PC-3 (cell line): ENCODE measurements at regions not wholly inside any gene's neighbourhood (a gene's known extent, or its start where the extent isn't known, plus 50 kb on each side); places are given as distances from the start of the nearest gene placed in this dataset.

Experiments
- ATAC-seq: fragments of 200-7000 bp; cut with Tn5 transposase; 2 replicates; pipeline ENCODE4 v1.9.1; 2020; ENCODE audit warnings: mild to moderate bottlenecking, moderate library complexity
- BruUV-seq: library from RNA; stranded (reverse); fragments of 400-500 nt; replicated peaks from 2 replicates; lab custom pipeline; 2021; lab: Mats Ljungman, UMichigan
- CTCF ChIA-PET: fragments of 300-600 bp; sonication (Branson Sonifier 250); formaldehyde crosslinking; loops from one replicate; lab custom pipeline; 2022; ENCODE audit warnings: antibody characterized with exemption; lab: Charles Lee
- POLR2A ChIA-PET: fragments of 300-600 bp; sonication (Branson Sonifier 250); formaldehyde crosslinking; loops from one replicate; lab custom pipeline; 2022; ENCODE audit warnings: antibody characterized with exemption; ENCODE audit not compliant: unreplicated experiment; lab: Charles Lee
- DNase-seq: peaks from one replicate; pipeline ENCODE4 v3.0.0-alpha.2; 2015
- H2AFZ ChIP-seq: fragments of 300-600 bp; sonication (generic); 2 replicates; pipeline ENCODE4 v1.6.0; 2016; ENCODE audit warnings: antibody characterized with exemption, low read length
- H3F3A ChIP-seq: fragments of 300-600 bp; sonication (generic); one replicate; pipeline ENCODE4 v1.6.0; 2017; ENCODE audit warnings: antibody characterized with exemption, low read length, control low read depth, mild to moderate bottlenecking; ENCODE audit not compliant: unreplicated experiment
- H3K27ac ChIP-seq: fragments of 300-600 bp; sonication (generic); 2 replicates; pipeline ENCODE4 v1.5.1; 2016; ENCODE audit warnings: mild to moderate bottlenecking, low read length
- H3K27me3 ChIP-seq: fragments of 300-600 bp; sonication (generic); 2 replicates; pipeline ENCODE4 v1.6.1; 2016; ENCODE audit warnings: low read length, mixed read lengths
- H3K36me3 ChIP-seq: fragments of 300-600 bp; sonication (generic); 2 replicates; pipeline ENCODE4 v1.6.1; 2016; ENCODE audit warnings: low read depth, mixed run types, low read length, mixed read lengths
- H3K4me1 ChIP-seq: fragments of 300-600 bp; sonication (generic); 2 replicates; pipeline ENCODE4 v1.5.1; 2016; ENCODE audit warnings: low read length; ENCODE audit not compliant: insufficient read depth
- H3K4me2 ChIP-seq: fragments of 300-600 bp; sonication (generic); 2 replicates; pipeline ENCODE4 v1.6.0; 2016; ENCODE audit warnings: low read length
- H3K4me3 ChIP-seq: fragments of 300-600 bp; sonication (generic); 2 replicates; pipeline ENCODE4 v1.5.1; 2016; ENCODE audit warnings: mild to moderate bottlenecking, low read length, mixed read lengths
- H3K79me2 ChIP-seq: fragments of 300-600 bp; sonication (generic); 2 replicates; pipeline ENCODE4 v1.6.1; 2017; ENCODE audit warnings: low read length, mixed read lengths
- H3K9ac ChIP-seq: fragments of 300-600 bp; sonication (generic); 2 replicates; pipeline ENCODE4 v1.6.0; 2016; ENCODE audit warnings: mild to moderate bottlenecking, low read length
- H3K9me2 ChIP-seq: fragments of 300-600 bp; sonication (generic); replicated peaks from 2 replicates; pipeline ENCODE4 v1.6.1; 2016; ENCODE audit warnings: mixed run types, low read length, mixed read lengths
- H3K9me3 ChIP-seq: fragments of 300-600 bp; sonication (generic); 2 replicates; pipeline ENCODE4 v1.6.1; 2016; ENCODE audit warnings: low read length, mixed read lengths
- H4K20me1 ChIP-seq: fragments of 300-600 bp; sonication (generic); 2 replicates; pipeline ENCODE4 v1.6.1; 2016; ENCODE audit warnings: low read length, mixed read lengths
- EZH2 ChIP-seq: fragments of 300-600 bp; sonication (generic); IDR thresholded peaks from one replicate; pipeline ENCODE4 v1.6.1; 2017; ENCODE audit warnings: antibody characterized with exemption, mild to moderate bottlenecking, low read length; ENCODE audit not compliant: unreplicated experiment
- EZH2phosphoT487 ChIP-seq: fragments of 300-600 bp; sonication (generic); IDR thresholded peaks from 2 replicates; pipeline ENCODE4 v1.6.1; 2018; ENCODE audit warnings: mild to moderate bottlenecking, antibody characterized with exemption, low read length, borderline replicate concordance
- intact Hi-C: fragments of 100-400 bp; cut with micrococcal nuclease; formaldehyde crosslinking; loops from 2 replicates; pipeline ENCODE4 v1.9.0; 2023
- TF ChIP-seq, protein P1 (sequence below): fragments of 300-600 bp; sonication (generic); conservative IDR thresholded peaks from 2 replicates; pipeline ENCODE4 v1.5.1; 2017; ENCODE audit warnings: antibody characterized with exemption, low read depth, mild to moderate bottlenecking, low read length

GRCh38 chr11:38456371-38456770, 1858.3 kb upstream of the RAG2 start:
- no peak overlapping the region for H3K4me3 ChIP-seq
- H3K9ac ChIP-seq: no peak overlapping the region
- intact Hi-C loops: no loop called here
- H3K4me2 ChIP-seq: peak overlapping the region; percentile 17
- DNase-seq (peak; percentile 72), ATAC-seq (peak; percentile 73)
- H3K27ac ChIP-seq: peak overlapping the region; percentile 32
- H4K20me1 ChIP-seq: no peaks in the 10 kb centered on the region
- H3K27me3 ChIP-seq: no peaks in the 10 kb centered on the region
- H3K79me2 ChIP-seq: no peaks in the 10 kb centered on the region
- no peaks in the 10 kb centered on the region for H3K9me3 ChIP-seq
- no peaks in the 10 kb centered on the region for H3F3A ChIP-seq
- H2AFZ ChIP-seq: no peak overlapping the region
- POLR2A ChIA-PET: no interaction called here
- TF ChIP-seq, protein P1, sequence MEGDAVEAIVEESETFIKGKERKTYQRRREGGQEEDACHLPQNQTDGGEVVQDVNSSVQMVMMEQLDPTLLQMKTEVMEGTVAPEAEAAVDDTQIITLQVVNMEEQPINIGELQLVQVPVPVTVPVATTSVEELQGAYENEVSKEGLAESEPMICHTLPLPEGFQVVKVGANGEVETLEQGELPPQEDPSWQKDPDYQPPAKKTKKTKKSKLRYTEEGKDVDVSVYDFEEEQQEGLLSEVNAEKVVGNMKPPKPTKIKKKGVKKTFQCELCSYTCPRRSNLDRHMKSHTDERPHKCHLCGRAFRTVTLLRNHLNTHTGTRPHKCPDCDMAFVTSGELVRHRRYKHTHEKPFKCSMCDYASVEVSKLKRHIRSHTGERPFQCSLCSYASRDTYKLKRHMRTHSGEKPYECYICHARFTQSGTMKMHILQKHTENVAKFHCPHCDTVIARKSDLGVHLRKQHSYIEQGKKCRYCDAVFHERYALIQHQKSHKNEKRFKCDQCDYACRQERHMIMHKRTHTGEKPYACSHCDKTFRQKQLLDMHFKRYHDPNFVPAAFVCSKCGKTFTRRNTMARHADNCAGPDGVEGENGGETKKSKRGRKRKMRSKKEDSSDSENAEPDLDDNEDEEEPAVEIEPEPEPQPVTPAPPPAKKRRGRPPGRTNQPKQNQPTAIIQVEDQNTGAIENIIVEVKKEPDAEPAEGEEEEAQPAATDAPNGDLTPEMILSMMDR: no peak
- TF ChIP-seq EZH2phosphoT487 (no peak), EZH2 (no peak)
- H3K9me2 ChIP-seq: no peaks in the 10 kb centered on the region
- H3K36me3 ChIP-seq: no peaks in the 10 kb centered on the region
- no TSS peak for BruUV-seq
- peaks cover 29% of the 10 kb centered on the region for H3K4me1 ChIP-seq
- CTCF ChIA-PET: no interaction called here

- CTCF ChIA-PET: no interaction called here
These were observed 1850.2 kb upstream of the RAG2 start for GRCh38 chr11:38448284-38448683.

DNA sequence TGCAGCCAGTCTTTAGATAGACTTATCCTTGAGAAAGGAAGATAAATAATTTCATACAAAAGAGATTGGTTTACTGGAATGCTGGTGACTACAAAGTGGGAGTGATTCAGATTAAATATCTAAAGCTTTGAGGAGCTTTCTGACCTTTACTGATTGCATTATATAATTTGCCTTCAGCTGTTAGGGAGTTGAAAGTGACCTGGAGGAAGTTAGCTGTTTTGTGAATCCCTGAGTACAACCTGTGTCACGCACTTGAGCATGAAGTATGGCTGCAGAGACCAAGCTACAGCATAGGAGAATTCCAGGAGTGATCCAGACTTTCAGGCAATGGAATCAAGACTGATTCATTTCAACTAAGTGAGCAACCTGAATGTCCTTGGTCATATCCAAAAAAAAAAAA, 1848.3 kb upstream of the RAG2 start:
- H4K20me1 ChIP-seq: no peaks in the 10 kb centered on the region
- H2AFZ ChIP-seq: no peak overlapping the region
- ATAC-seq (peak; percentile 35; the same call in 1 of the 2 replicates), DNase-seq (peak; percentile 61)
- no peak overlapping the region for H3K4me2 ChIP-seq
- CTCF ChIA-PET: interaction anchor here (0.6 kb wide), 1 partner anchor 500 kb away, joined by 8 read pairs; no protein-coding TSS in a partner anchor
- TF ChIP-seq, protein P1: no peak
- no peak for TF ChIP-seq EZH2phosphoT487
- peaks cover 6% of the 10 kb centered on the region; the same call in 1 of the 2 replicates for H3K4me1 ChIP-seq
- POLR2A ChIA-PET: no interaction called here
- H3K27ac ChIP-seq: no peak overlapping the region
- no peaks in the 10 kb centered on the region for H3K9me2 ChIP-seq
- no TSS peak for BruUV-seq
- no peaks in the 10 kb centered on the region for H3K79me2 ChIP-seq
- H3K36me3 ChIP-seq: no peaks in the 10 kb centered on the region
- H3K4me3 ChIP-seq: no peak overlapping the region
- H3K9ac ChIP-seq: no peak overlapping the region
- no peaks in the 10 kb centered on the region for H3F3A ChIP-seq
- no peaks in the 10 kb centered on the region for H3K27me3 ChIP-seq
- H3K9me3 ChIP-seq: no peaks in the 10 kb centered on the region
- intact Hi-C loops: no loop called here

More at GRCh38 chr11:38448284-38448683, 1850.2 kb upstream of the RAG2 start:
- H3K79me2 ChIP-seq: no peaks in the 10 kb centered on the region
- no peaks in the 10 kb centered on the region for H3K9me3 ChIP-seq
- H3K36me3 ChIP-seq: no peaks in the 10 kb centered on the region
- TF ChIP-seq EZH2 (no peak), EZH2phosphoT487 (no peak)
- TF ChIP-seq, protein P1: no peak
- H3F3A ChIP-seq: no peaks in the 10 kb centered on the region
- BruUV-seq: no TSS peak
- H3K27me3 ChIP-seq: no peaks in the 10 kb centered on the region
- no peak overlapping the region for H3K9ac ChIP-seq
- H3K9me2 ChIP-seq: no peaks in the 10 kb centered on the region
- intact Hi-C loops: no loop called here
- no peak overlapping the region for H3K27ac ChIP-seq
- POLR2A ChIA-PET: no interaction called here
- H3K4me1 ChIP-seq: peaks cover 6% of the 10 kb centered on the region; the same call in 1 of the 2 replicates
- H2AFZ ChIP-seq: no peak overlapping the region
- DNase-seq (peak; percentile 46), ATAC-seq (no peak)
- H3K4me2 ChIP-seq: no peak overlapping the region
- no peaks in the 10 kb centered on the region for H4K20me1 ChIP-seq
- H3K4me3 ChIP-seq: no peak overlapping the region
